HL-60 (cell line): ENCODE measurements at regions not wholly inside any gene's neighbourhood (a gene's known extent, or its start where the extent isn't known, plus 50 kb on each side); places are given as distances from the start of the nearest gene placed in this dataset.

Experiments used
- CTCF ChIP-seq: IDR thresholded peaks from one replicate; pipeline ENCODE4 v1.5.1; 2011; ENCODE audit warnings: low read length, control low read depth, inconsistent platforms; ENCODE audit not compliant: insufficient read depth
- GABPA ChIP-seq: IDR thresholded peaks from 2 replicates; pipeline ENCODE4 v1.6.1; 2012; ENCODE audit warnings: low read depth
- POLR2AphosphoS5 ChIP-seq: IDR thresholded peaks from 2 replicates; pipeline ENCODE4 v1.6.1; 2012; ENCODE audit warnings: low read depth
- REST ChIP-seq: IDR thresholded peaks from 2 replicates; pipeline ENCODE4 v1.6.1; 2012; ENCODE audit warnings: low read depth; ENCODE audit not compliant: insufficient replicate concordance
- SPI1 ChIP-seq: IDR thresholded peaks from 2 replicates; pipeline ENCODE4 v1.6.1; 2012; ENCODE audit warnings: low read depth, mild to moderate bottlenecking, borderline replicate concordance

- no peak for TF ChIP-seq CTCF
- TF ChIP-seq POLR2AphosphoS5 = no peak
- TF ChIP-seq SPI1 = no peak
- TF ChIP-seq GABPA = no peak
- no peak for TF ChIP-seq REST
Observed at GRCh38 chr5:2330325-2331130, 420.9 kb downstream of the IRX2 start.
